ENCODE measurements at regions not wholly inside any gene's neighbourhood (a gene's known extent, or its start where the extent isn't known, plus 50 kb on each side); places are given as distances from the start of the nearest gene placed in this dataset.

GRCh38 chr1:219541946-219542345 lies 71.0 kb downstream of the ZC3H11B start:
- H3K9me3 ChIP-seq (ENCODE audit: insufficient read depth, low read depth, low read length) = no peaks in the 10 kb centered on the region
- no peak overlapping the region for H3K9ac ChIP-seq (ENCODE audit: low read depth, low read length)
- H3K36me3 ChIP-seq (ENCODE audit: insufficient read depth, low read depth, low read length) = no peaks in the 10 kb centered on the region
- H3K27ac ChIP-seq (ENCODE audit: low read length) = no peak overlapping the region
- H3K27me3 ChIP-seq (ENCODE audit: insufficient read depth, low read length) = no peaks in the 10 kb centered on the region
- no peak overlapping the region for H3K4me3 ChIP-seq (ENCODE audit: low read length)
- H3K4me1 ChIP-seq (ENCODE audit: insufficient read depth, low read length) = peaks cover 15% of the 10 kb centered on the region

GRCh38 chr1:219539645-219540254 lies 73.2 kb downstream of the ZC3H11B start:
- Histone ChIP-seq H3K4me3 (ENCODE audit: low read length) (no peak overlapping the region), H3K9ac (ENCODE audit: low read depth, low read length) (no peak overlapping the region), H3K4me1 (ENCODE audit: insufficient read depth, low read length) (peaks cover 15% of the 10 kb centered on the region), H3K9me3 (ENCODE audit: insufficient read depth, low read depth, low read length) (no peaks in the 10 kb centered on the region), H3K36me3 (ENCODE audit: insufficient read depth, low read depth, low read length) (no peaks in the 10 kb centered on the region), H3K27me3 (ENCODE audit: insufficient read depth, low read length) (no peaks in the 10 kb centered on the region), H3K27ac (ENCODE audit: low read length) (no peak overlapping the region)

DNA sequence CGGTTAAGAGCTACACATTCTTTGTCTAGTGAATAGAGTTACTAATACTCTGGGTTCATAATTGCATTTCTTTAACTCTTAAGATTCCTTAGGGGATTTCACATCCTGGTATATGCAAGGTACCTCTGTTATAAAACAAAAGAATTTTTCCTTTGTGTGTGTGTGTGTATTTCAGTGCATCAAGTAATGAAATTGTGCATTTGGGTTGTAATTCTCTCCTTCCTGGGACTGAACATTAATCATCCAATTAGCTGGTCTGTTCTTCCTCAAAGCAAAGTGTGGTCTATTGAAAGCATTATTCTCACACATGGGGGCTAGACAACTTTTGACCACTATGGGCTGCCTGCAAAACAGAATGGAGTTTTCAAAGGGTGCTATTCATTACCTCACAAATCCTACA lies 74.0 kb downstream of the ZC3H11B start:
- H3K4me1 ChIP-seq (ENCODE audit: insufficient read depth, low read length) = peaks cover 10% of the 10 kb centered on the region
- H3K9ac ChIP-seq (ENCODE audit: low read depth, low read length) = no peak overlapping the region
- H3K27ac ChIP-seq (ENCODE audit: low read length) = no peak overlapping the region
- H3K36me3 ChIP-seq (ENCODE audit: insufficient read depth, low read depth, low read length) = no peaks in the 10 kb centered on the region
- H3K27me3 ChIP-seq (ENCODE audit: insufficient read depth, low read length) = no peaks in the 10 kb centered on the region
- H3K9me3 ChIP-seq (ENCODE audit: insufficient read depth, low read depth, low read length) = no peaks in the 10 kb centered on the region
- H3K4me3 ChIP-seq (ENCODE audit: low read length) = no peak overlapping the region

DNA sequence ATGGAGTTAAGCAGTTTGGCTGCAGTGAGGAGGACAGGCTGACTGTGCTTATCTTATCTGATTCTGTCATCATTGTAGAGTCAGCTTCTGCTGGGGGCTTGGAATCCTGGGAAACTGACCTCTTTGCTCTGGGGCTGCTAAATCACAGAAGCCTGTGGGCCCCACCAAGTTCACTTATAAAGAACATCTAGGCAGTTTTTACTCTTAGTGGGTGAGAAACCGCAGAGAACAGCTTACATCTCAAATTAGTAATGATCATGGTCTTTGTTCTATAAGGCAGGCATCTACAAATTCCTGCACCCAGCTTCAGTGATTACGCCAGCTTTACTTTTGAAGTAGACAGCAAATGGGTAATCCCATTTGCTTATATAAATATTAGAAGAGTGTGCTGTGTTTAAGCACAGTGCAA lies 75.7 kb downstream of the ZC3H11B start:
- Histone ChIP-seq H3K36me3 (ENCODE audit: insufficient read depth, low read depth, low read length) (no peaks in the 10 kb centered on the region), H3K27me3 (ENCODE audit: insufficient read depth, low read length) (no peaks in the 10 kb centered on the region), H3K9ac (ENCODE audit: low read depth, low read length) (no peak overlapping the region), H3K9me3 (ENCODE audit: insufficient read depth, low read depth, low read length) (no peaks in the 10 kb centered on the region), H3K27ac (ENCODE audit: low read length) (no peak overlapping the region), H3K4me3 (ENCODE audit: low read length) (no peak overlapping the region), H3K4me1 (ENCODE audit: insufficient read depth, low read length) (peaks cover 13% of the 10 kb centered on the region)

- no peaks in the 10 kb centered on the region for H3K27me3 ChIP-seq (ENCODE audit: insufficient read depth, low read length)
Observed at GRCh38 chr1:219536038-219536437, 76.9 kb downstream of the ZC3H11B start.

DNA sequence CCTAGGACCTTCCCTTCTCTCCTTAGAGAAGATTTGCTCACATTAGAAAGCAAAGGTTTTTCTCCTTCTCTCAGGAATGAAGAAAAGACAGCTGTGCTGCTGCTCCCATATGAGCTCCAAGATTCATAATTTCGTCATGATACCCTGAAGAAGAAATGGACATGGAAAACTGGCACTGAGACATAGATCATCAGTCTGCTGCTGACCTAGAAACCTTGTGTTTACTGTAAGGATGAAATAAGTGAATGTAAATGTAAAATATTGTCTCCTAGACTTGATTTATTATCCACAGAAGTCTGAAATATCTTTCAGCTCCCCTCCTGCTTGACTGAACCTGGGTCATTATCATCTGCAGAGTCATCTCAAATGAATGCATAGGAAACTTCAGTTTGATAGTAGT lies 77.9 kb downstream of the ZC3H11B start:
- Histone ChIP-seq H3K9ac (ENCODE audit: low read depth, low read length) (no peak overlapping the region), H3K27ac (ENCODE audit: low read length) (no peak overlapping the region), H3K36me3 (ENCODE audit: insufficient read depth, low read depth, low read length) (no peaks in the 10 kb centered on the region), H3K4me3 (ENCODE audit: low read length) (no peak overlapping the region), H3K9me3 (ENCODE audit: insufficient read depth, low read depth, low read length) (no peaks in the 10 kb centered on the region), H3K4me1 (ENCODE audit: insufficient read depth, low read length) (peaks cover 9% of the 10 kb centered on the region; the same call in 1 of the 2 replicates), H3K27me3 (ENCODE audit: insufficient read depth, low read length) (no peaks in the 10 kb centered on the region)

More at GRCh38 chr1:219536038-219536437, 76.9 kb downstream of the ZC3H11B start:
- Histone ChIP-seq H3K4me3 (ENCODE audit: low read length) (no peak overlapping the region), H3K27ac (ENCODE audit: low read length) (no peak overlapping the region), H3K9ac (ENCODE audit: low read depth, low read length) (no peak overlapping the region), H3K36me3 (ENCODE audit: insufficient read depth, low read depth, low read length) (no peaks in the 10 kb centered on the region), H3K4me1 (ENCODE audit: insufficient read depth, low read length) (peaks cover 9% of the 10 kb centered on the region; the same call in 1 of the 2 replicates), H3K9me3 (ENCODE audit: insufficient read depth, low read depth, low read length) (no peaks in the 10 kb centered on the region)

GRCh38 chr1:219533280-219533679 lies 79.6 kb downstream of the ZC3H11B start:
- peaks cover 8% of the 10 kb centered on the region; the same call in 1 of the 2 replicates for H3K4me1 ChIP-seq (ENCODE audit: insufficient read depth, low read length)
- H3K36me3 ChIP-seq (ENCODE audit: insufficient read depth, low read depth, low read length) = no peaks in the 10 kb centered on the region
- H3K9me3 ChIP-seq (ENCODE audit: insufficient read depth, low read depth, low read length) = no peaks in the 10 kb centered on the region
- no peak overlapping the region for H3K4me3 ChIP-seq (ENCODE audit: low read length)
- H3K9ac ChIP-seq (ENCODE audit: low read depth, low read length) = no peak overlapping the region
- no peaks in the 10 kb centered on the region for H3K27me3 ChIP-seq (ENCODE audit: insufficient read depth, low read length)
- no peak overlapping the region for H3K27ac ChIP-seq (ENCODE audit: low read length)

DNA sequence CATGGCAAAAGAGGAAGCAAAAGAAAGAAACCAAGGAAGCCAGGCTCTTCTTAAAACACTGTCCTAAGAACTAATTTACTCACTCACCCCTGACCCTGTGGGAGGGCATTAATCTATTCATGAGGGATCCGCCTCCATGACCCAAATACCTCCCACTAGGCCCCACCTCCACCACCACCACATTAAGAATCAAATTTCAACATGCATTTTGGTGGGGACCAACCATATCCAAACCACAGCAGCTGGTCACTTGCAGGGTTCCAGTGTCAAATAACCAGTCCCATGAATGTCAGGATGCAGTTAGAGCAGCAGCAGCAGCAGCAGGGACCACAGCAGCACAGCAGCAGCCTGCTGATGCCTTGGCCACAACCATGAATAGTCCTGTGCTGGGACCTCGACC lies 83.8 kb downstream of the ZC3H11B start:
- Histone ChIP-seq H3K4me1 (ENCODE audit: insufficient read depth, low read length) (peaks cover 8% of the 10 kb centered on the region; the same call in 1 of the 2 replicates), H3K36me3 (ENCODE audit: insufficient read depth, low read depth, low read length) (no peaks in the 10 kb centered on the region), H3K27ac (ENCODE audit: low read length) (no peak overlapping the region), H3K9ac (ENCODE audit: low read depth, low read length) (no peak overlapping the region), H3K4me3 (ENCODE audit: low read length) (no peak overlapping the region), H3K9me3 (ENCODE audit: insufficient read depth, low read depth, low read length) (no peaks in the 10 kb centered on the region), H3K27me3 (ENCODE audit: insufficient read depth, low read length) (no peaks in the 10 kb centered on the region)

DNA sequence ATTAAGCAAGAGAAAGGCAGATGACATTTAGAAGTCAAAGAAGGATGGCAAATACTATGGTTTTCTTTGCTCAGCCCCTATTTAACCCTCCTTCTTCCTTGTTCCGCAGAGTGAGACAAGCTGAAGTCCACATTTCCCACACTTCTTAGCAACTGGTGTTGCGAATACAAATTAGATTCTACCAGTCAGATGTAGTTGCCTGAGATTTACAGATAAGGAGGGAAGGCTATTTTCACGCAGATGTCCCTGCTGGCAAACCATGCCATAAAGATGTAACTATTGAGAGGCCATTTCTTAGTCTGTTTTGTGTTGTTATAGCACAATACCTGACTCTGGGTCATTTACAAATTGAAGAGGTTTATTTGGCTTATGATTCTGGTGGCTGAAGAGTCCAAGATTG lies 84.3 kb downstream of the ZC3H11B start:
- peaks cover 8% of the 10 kb centered on the region; the same call in 1 of the 2 replicates for H3K4me1 ChIP-seq (ENCODE audit: insufficient read depth, low read length)
- no peak overlapping the region for H3K4me3 ChIP-seq (ENCODE audit: low read length)
- H3K36me3 ChIP-seq (ENCODE audit: insufficient read depth, low read depth, low read length) = no peaks in the 10 kb centered on the region
- no peaks in the 10 kb centered on the region for H3K9me3 ChIP-seq (ENCODE audit: insufficient read depth, low read depth, low read length)
- no peak overlapping the region for H3K27ac ChIP-seq (ENCODE audit: low read length)
- no peak overlapping the region for H3K9ac ChIP-seq (ENCODE audit: low read depth, low read length)
- no peaks in the 10 kb centered on the region for H3K27me3 ChIP-seq (ENCODE audit: insufficient read depth, low read length)

DNA sequence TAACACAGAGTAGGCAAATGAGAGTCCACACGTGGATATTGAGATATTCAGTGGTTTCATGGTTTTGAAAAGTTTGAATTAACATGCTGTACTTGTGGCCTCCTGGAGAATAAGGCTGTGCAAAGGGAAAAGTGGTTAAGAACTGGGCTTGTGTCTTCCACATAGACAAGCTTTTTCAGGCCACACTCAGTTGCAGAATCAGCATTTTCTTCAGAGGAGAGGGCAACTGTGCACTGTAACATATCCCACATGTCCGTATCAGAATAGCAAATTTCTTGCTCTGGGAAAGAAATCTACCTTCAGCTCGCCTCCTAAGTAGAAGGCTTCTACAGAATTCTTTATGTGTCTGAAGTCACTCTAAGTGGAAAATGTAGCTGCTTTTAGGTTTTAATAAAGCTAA lies 84.9 kb downstream of the ZC3H11B start:
- H3K36me3 ChIP-seq (ENCODE audit: insufficient read depth, low read depth, low read length) = no peaks in the 10 kb centered on the region
- H3K4me3 ChIP-seq (ENCODE audit: low read length) = no peak overlapping the region
- H3K9ac ChIP-seq (ENCODE audit: low read depth, low read length) = no peak overlapping the region
- peaks cover 4% of the 10 kb centered on the region; the same call in 1 of the 2 replicates for H3K4me1 ChIP-seq (ENCODE audit: insufficient read depth, low read length)
- no peaks in the 10 kb centered on the region for H3K9me3 ChIP-seq (ENCODE audit: insufficient read depth, low read depth, low read length)
- H3K27me3 ChIP-seq (ENCODE audit: insufficient read depth, low read length) = no peaks in the 10 kb centered on the region
- H3K27ac ChIP-seq (ENCODE audit: low read length) = no peak overlapping the region

- Histone ChIP-seq H3K27me3 (ENCODE audit: insufficient read depth, low read length) (no peaks in the 10 kb centered on the region), H3K4me3 (ENCODE audit: low read length) (no peak overlapping the region), H3K4me1 (ENCODE audit: insufficient read depth, low read length) (peaks cover 4% of the 10 kb centered on the region; the same call in 1 of the 2 replicates), H3K9ac (ENCODE audit: low read depth, low read length) (no peak overlapping the region), H3K9me3 (ENCODE audit: insufficient read depth, low read depth, low read length) (no peaks in the 10 kb centered on the region), H3K36me3 (ENCODE audit: insufficient read depth, low read depth, low read length) (no peaks in the 10 kb centered on the region), H3K27ac (ENCODE audit: low read length) (no peak overlapping the region)
Observed at GRCh38 chr1:219526074-219526473, 86.8 kb downstream of the ZC3H11B start.

DNA sequence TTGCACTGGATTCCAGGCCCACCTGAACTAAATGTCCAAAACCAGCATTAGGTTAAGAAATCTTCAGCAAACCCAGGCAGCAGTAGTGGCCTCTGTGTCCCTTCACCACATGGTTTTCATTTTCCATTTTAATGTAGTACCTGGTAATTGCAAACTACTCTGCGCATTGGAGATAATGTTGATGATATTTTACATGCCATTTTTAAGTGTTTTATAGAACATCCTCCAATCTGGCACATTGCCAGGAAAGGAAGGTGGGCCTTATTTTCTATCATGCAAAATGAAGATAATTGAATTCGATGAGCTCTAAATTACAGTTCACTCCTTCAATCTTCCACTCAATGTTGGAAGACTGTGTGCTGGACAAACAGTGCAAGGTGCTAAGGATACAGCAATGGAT lies 89.5 kb downstream of the ZC3H11B start:
- Histone ChIP-seq H3K36me3 (ENCODE audit: insufficient read depth, low read depth, low read length) (no peaks in the 10 kb centered on the region), H3K4me3 (ENCODE audit: low read length) (no peak overlapping the region), H3K27me3 (ENCODE audit: insufficient read depth, low read length) (no peaks in the 10 kb centered on the region), H3K9me3 (ENCODE audit: insufficient read depth, low read depth, low read length) (no peaks in the 10 kb centered on the region), H3K27ac (ENCODE audit: low read length) (no peak overlapping the region), H3K4me1 (ENCODE audit: insufficient read depth, low read length) (no peaks in the 10 kb centered on the region; the same call in 1 of the 2 replicates), H3K9ac (ENCODE audit: low read depth, low read length) (no peak overlapping the region)

Measured in iPS-20b (cell line).